DND-41 (cell line): ENCODE measurements at regions not wholly inside any gene's neighbourhood (a gene's known extent, or its start where the extent isn't known, plus 50 kb on each side); places are given as distances from the start of the nearest gene placed in this dataset.

ENCODE experiments used
- ATAC-seq: fragments of 200-7000 bp; cut with Tn5 transposase; 3 replicates; pipeline ENCODE4 v1.9.1; 2021; ENCODE audit warnings: low read depth; ENCODE audit not compliant: insufficient read depth
- DNase-seq: peaks from one replicate; pipeline ENCODE4 v3.0.0-alpha.2; 2020
- H2AFZ ChIP-seq: 2 replicates; pipeline ENCODE4 v1.6.0; 2012; ENCODE audit warnings: low read depth, low read length
- H3K27ac ChIP-seq: 2 replicates; pipeline ENCODE4 v1.5.1; 2012; ENCODE audit warnings: low read length, inconsistent platforms
- H3K27me3 ChIP-seq: fragments of 200-600 bp; sonication (generic); 2 replicates; pipeline ENCODE4 v1.6.0; 2012; ENCODE audit warnings: low read length, mild to moderate bottlenecking, inconsistent platforms; ENCODE audit not compliant: insufficient read depth, poor library complexity
- H3K36me3 ChIP-seq: 2 replicates; pipeline ENCODE4 v1.5.1; 2012; ENCODE audit warnings: low read length, inconsistent platforms; ENCODE audit not compliant: insufficient read depth
- H3K4me1 ChIP-seq: 2 replicates; pipeline ENCODE4 v1.5.1; 2012; ENCODE audit warnings: mild to moderate bottlenecking, low read length; ENCODE audit not compliant: insufficient read depth
- H3K4me2 ChIP-seq: 2 replicates; pipeline ENCODE4 v1.6.0; 2012; ENCODE audit warnings: mild to moderate bottlenecking, moderate library complexity, low read length, inconsistent platforms; ENCODE audit not compliant: insufficient read depth
- H3K4me3 ChIP-seq, 2 experiments: fragments of 200-600 bp in 1 of 2; shearing (Covaris generic) in 1 of 2; 2 replicates each; pipeline ENCODE4 v1.5.1; 2012 to 2016; ENCODE audit warnings: inconsistent platforms in 2 of 2, low read length in 2 of 2, mild to moderate bottlenecking in 2 of 2, low read depth in 1 of 2, moderate library complexity in 1 of 2
- H3K79me2 ChIP-seq: 2 replicates; pipeline ENCODE4 v1.6.0; 2012; ENCODE audit warnings: low read length, inconsistent platforms; ENCODE audit not compliant: insufficient read depth
- H3K9ac ChIP-seq: 2 replicates; pipeline ENCODE4 v1.6.0; 2012; ENCODE audit warnings: low read depth, mild to moderate bottlenecking, inconsistent platforms, low read length, moderate library complexity
- H3K9me3 ChIP-seq: 2 replicates; pipeline ENCODE4 v1.5.1; 2012; ENCODE audit warnings: low read length, moderate library complexity, mild to moderate bottlenecking, inconsistent platforms; ENCODE audit not compliant: insufficient read depth, severe bottlenecking
- H4K20me1 ChIP-seq: 2 replicates; pipeline ENCODE4 v1.6.0; 2012; ENCODE audit warnings: low read length; ENCODE audit not compliant: insufficient read depth
- CTCF ChIP-seq: IDR thresholded peaks from 2 replicates; pipeline ENCODE4 v1.5.1; 2012; ENCODE audit warnings: borderline replicate concordance, low read length, moderate library complexity, mild to moderate bottlenecking; ENCODE audit not compliant: poor library complexity, severe bottlenecking; ENCODE audit errors: extremely low read depth
- EZH2 ChIP-seq: IDR thresholded peaks from 3 replicates; pipeline ENCODE4 v1.6.1; 2012; ENCODE audit warnings: borderline replicate concordance, low read depth, mild to moderate bottlenecking, moderate library complexity, low read length, inconsistent platforms; ENCODE audit not compliant: severe bottlenecking

GRCh38 chr2:239746559-239747246 lies 278.4 kb downstream of the NDUFA10 start:
- no peaks in the 10 kb centered on the region for H3K27me3 ChIP-seq
- no peaks in the 10 kb centered on the region for H3K9me3 ChIP-seq
- H3K79me2 ChIP-seq = no peaks in the 10 kb centered on the region
- ATAC-seq (no peak), DNase-seq (no peak)
- H2AFZ ChIP-seq = no peak overlapping the region
- no peak overlapping the region for H3K4me3 ChIP-seq
- H3K36me3 ChIP-seq = no peaks in the 10 kb centered on the region
- no peak overlapping the region for H3K9ac ChIP-seq
- TF ChIP-seq EZH2 (no peak), CTCF (no peak)
- H3K4me2 ChIP-seq = no peak overlapping the region
- no peak overlapping the region for H3K27ac ChIP-seq
- H4K20me1 ChIP-seq = no peaks in the 10 kb centered on the region
- peaks cover 10% of the 10 kb centered on the region for H3K4me1 ChIP-seq

- Histone ChIP-seq H3K27ac (no peak overlapping the region), H3K4me2 (no peak overlapping the region), H3K4me3 (no peak overlapping the region), H3K79me2 (no peaks in the 10 kb centered on the region), H3K27me3 (no peaks in the 10 kb centered on the region), H3K36me3 (no peaks in the 10 kb centered on the region), H4K20me1 (no peaks in the 10 kb centered on the region), H2AFZ (no peak overlapping the region), H3K9me3 (no peaks in the 10 kb centered on the region), H3K4me1 (no peaks in the 10 kb centered on the region), H3K9ac (no peak overlapping the region)
- no peak for ATAC-seq
- TF ChIP-seq CTCF (no peak), EZH2 (no peak)
- DNase-seq = no peak
Observed at GRCh38 chr2:239745386-239746227, 279.5 kb downstream of the NDUFA10 start.

GRCh38 chr2:239744706-239745340 lies 280.3 kb downstream of the NDUFA10 start:
- Histone ChIP-seq H3K27ac (no peak overlapping the region), H3K4me1 (no peaks in the 10 kb centered on the region), H3K27me3 (no peaks in the 10 kb centered on the region), H3K4me3 (no peak overlapping the region), H3K79me2 (no peaks in the 10 kb centered on the region), H3K9me3 (no peaks in the 10 kb centered on the region), H3K4me2 (no peak overlapping the region), H4K20me1 (no peaks in the 10 kb centered on the region), H3K9ac (no peak overlapping the region), H3K36me3 (no peaks in the 10 kb centered on the region), H2AFZ (no peak overlapping the region)
- TF ChIP-seq EZH2 (no peak), CTCF (no peak)
- ATAC-seq (no peak), DNase-seq (no peak)
